ENCODE measurements at regions not wholly inside any gene's neighbourhood (a gene's known extent, or its start where the extent isn't known, plus 50 kb on each side); places are given as distances from the start of the nearest gene placed in this dataset.

- no peak overlapping the region for H3K9ac ChIP-seq (ENCODE audit: low read length)
- TF ChIP-seq CTCF (IDR thresholded peaks at IDR 0.05; ENCODE audit: low read length): no peak
- no peaks in the 10 kb centered on the region for H3K36me3 ChIP-seq (ENCODE audit: insufficient read depth, low read length)
- H3K27ac ChIP-seq (ENCODE audit: low read depth, low read length, poor library complexity, severe bottlenecking): no peak overlapping the region
- H3K9me3 ChIP-seq (ENCODE audit: low read length): no peaks in the 10 kb centered on the region
- H3K4me2 ChIP-seq (ENCODE audit: low read length): no peak overlapping the region
- no peak overlapping the region for H2AFZ ChIP-seq (ENCODE audit: low read length)
- no peak overlapping the region for H3K4me3 ChIP-seq (ENCODE audit: low read depth, low read length, poor library complexity, severe bottlenecking)
- no peaks in the 10 kb centered on the region for H3K27me3 ChIP-seq (ENCODE audit: insufficient read depth, low read length)
- no peaks in the 10 kb centered on the region for H3K4me1 ChIP-seq (ENCODE audit: insufficient read depth, low read length, severe bottlenecking)
- H3K79me2 ChIP-seq (ENCODE audit: insufficient read depth, low read length): no peaks in the 10 kb centered on the region
- no peaks in the 10 kb centered on the region for H4K20me1 ChIP-seq (ENCODE audit: insufficient read depth, low read length)
- no peaks in the 10 kb centered on the region for H3K9me2 ChIP-seq (ENCODE audit: low read depth, low read length)
- no peaks in the 10 kb centered on the region for H3F3A ChIP-seq (ENCODE audit: insufficient read depth, low read length)
Measured at GRCh38 chr3:164748626-164749025, 329.7 kb downstream of the SI start.

DNA sequence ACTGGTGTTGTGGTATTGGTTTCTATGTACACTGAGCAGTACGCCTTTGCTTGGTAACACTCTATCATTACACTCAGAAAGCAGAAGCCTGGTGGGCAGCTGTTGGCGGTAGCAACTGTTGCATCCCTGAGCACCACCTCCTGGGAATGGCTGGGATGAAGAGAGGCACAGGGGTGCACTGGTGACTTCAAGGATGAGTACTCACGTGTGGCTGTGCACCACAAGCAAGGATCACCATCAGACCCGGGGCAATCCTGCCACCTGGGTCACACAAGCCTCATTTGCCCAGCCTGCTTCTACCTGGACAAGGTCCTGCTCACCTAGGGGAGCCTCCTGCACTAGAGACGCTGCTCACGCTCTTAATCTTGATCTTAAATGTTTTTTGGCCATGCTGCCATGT is 336.4 kb downstream of the SI start:
- no peaks in the 10 kb centered on the region for H3K9me2 ChIP-seq (ENCODE audit: low read depth, low read length)
- no peaks in the 10 kb centered on the region for H3K27me3 ChIP-seq (ENCODE audit: insufficient read depth, low read length)
- TF ChIP-seq CTCF (IDR thresholded peaks at IDR 0.05; ENCODE audit: low read length) (no peak), EZH2 (IDR thresholded peaks at IDR 0.05; ENCODE audit: borderline replicate concordance, low read length) (no peak)
- no peak overlapping the region for H3K9ac ChIP-seq (ENCODE audit: low read length)
- no peaks in the 10 kb centered on the region for H3K4me1 ChIP-seq (ENCODE audit: insufficient read depth, low read length, severe bottlenecking)
- H3K79me2 ChIP-seq (ENCODE audit: insufficient read depth, low read length): no peaks in the 10 kb centered on the region
- no peaks in the 10 kb centered on the region for H3K36me3 ChIP-seq (ENCODE audit: insufficient read depth, low read length)
- no peak overlapping the region for H3K27ac ChIP-seq (ENCODE audit: low read depth, low read length, poor library complexity, severe bottlenecking)
- H3K9me3 ChIP-seq (ENCODE audit: low read length): no peaks in the 10 kb centered on the region
- H2AFZ ChIP-seq (ENCODE audit: low read length): no peak overlapping the region
- no peaks in the 10 kb centered on the region for H3F3A ChIP-seq (ENCODE audit: insufficient read depth, low read length)
- no peak overlapping the region for H3K4me2 ChIP-seq (ENCODE audit: low read length)
- H4K20me1 ChIP-seq (ENCODE audit: insufficient read depth, low read length): no peaks in the 10 kb centered on the region
- H3K4me3 ChIP-seq (ENCODE audit: low read depth, low read length, poor library complexity, severe bottlenecking): no peak overlapping the region

DNA sequence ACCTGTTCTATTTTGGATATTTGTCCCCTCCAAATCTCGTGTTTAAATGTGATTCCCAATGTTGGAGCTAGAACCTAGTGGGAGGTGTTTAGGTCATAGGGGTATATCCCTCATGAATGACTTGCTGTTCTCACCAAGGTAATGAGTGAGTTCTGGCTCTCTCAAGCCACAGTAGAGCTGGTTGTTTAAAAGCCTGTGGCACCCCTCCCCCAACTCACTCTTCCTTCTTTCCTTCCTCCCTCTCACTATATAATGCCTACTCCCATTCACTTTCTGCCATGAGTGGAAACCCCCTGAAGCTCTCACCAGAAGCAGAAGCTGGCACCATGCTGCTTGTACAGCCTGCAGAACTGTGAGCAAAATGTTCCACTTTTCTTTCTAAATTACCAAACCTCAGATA is 341.1 kb downstream of the SI start:
- Histone ChIP-seq H3K36me3 (ENCODE audit: insufficient read depth, low read length) (no peaks in the 10 kb centered on the region), H3K79me2 (ENCODE audit: insufficient read depth, low read length) (no peaks in the 10 kb centered on the region), H3K9me2 (ENCODE audit: low read depth, low read length) (no peaks in the 10 kb centered on the region), H3K27ac (ENCODE audit: low read depth, low read length, poor library complexity, severe bottlenecking) (no peak overlapping the region), H3F3A (ENCODE audit: insufficient read depth, low read length) (no peaks in the 10 kb centered on the region), H3K9me3 (ENCODE audit: low read length) (no peaks in the 10 kb centered on the region), H2AFZ (ENCODE audit: low read length) (no peak overlapping the region), H3K27me3 (ENCODE audit: insufficient read depth, low read length) (no peaks in the 10 kb centered on the region), H3K4me3 (ENCODE audit: low read depth, low read length, poor library complexity, severe bottlenecking) (no peak overlapping the region), H3K9ac (ENCODE audit: low read length) (no peak overlapping the region), H3K4me2 (ENCODE audit: low read length) (no peak overlapping the region), H3K4me1 (ENCODE audit: insufficient read depth, low read length, severe bottlenecking) (no peaks in the 10 kb centered on the region), H4K20me1 (ENCODE audit: insufficient read depth, low read length) (no peaks in the 10 kb centered on the region)
- TF ChIP-seq CTCF (IDR thresholded peaks at IDR 0.05; ENCODE audit: low read length): no peak
- TF ChIP-seq EZH2 (IDR thresholded peaks at IDR 0.05; ENCODE audit: borderline replicate concordance, low read length): no peak
